Retinal pigment epithelial cell (primary cell): ENCODE measurements at regions not wholly inside any gene's neighbourhood (a gene's known extent, or its start where the extent isn't known, plus 50 kb on each side); places are given as distances from the start of the nearest gene placed in this dataset.

Source experiments
- DNase-seq: peaks from one replicate; pipeline ENCODE4 v3.0.0-alpha.2; 2010; ENCODE audit warnings: low read depth
- H3K4me3 ChIP-seq: 2 replicates; pipeline ENCODE4 v1.5.1; 2011; ENCODE audit warnings: mild to moderate bottlenecking, low read length, control low read depth, moderate library complexity
- CTCF ChIP-seq: conservative IDR thresholded peaks from 2 replicates; pipeline ENCODE4 v1.5.1; 2011; ENCODE audit warnings: low read depth, low read length, control low read depth, inconsistent platforms

- TF ChIP-seq CTCF: no peak
- H3K4me3 ChIP-seq: no peak overlapping the region
- no peak for DNase-seq
These were observed 156.1 kb downstream of the PIK3R1 start for GRCh38 chr5:68371607-68372006.

- H3K4me3 ChIP-seq: no peak overlapping the region
- DNase-seq: no peak
These were observed 156.6 kb downstream of the PIK3R1 start for GRCh38 chr5:68372161-68372560.

GRCh38 chr5:68373050-68373449 is 157.5 kb downstream of the PIK3R1 start:
- no peak for TF ChIP-seq CTCF
- no peak overlapping the region for H3K4me3 ChIP-seq
- no peak for DNase-seq

More at GRCh38 chr5:68372161-68372560, 156.6 kb downstream of the PIK3R1 start:
- TF ChIP-seq CTCF: no peak

- no peak for TF ChIP-seq CTCF
These were observed 159.4 kb downstream of the PIK3R1 start for GRCh38 chr5:68374796-68375518.

GRCh38 chr5:68375540-68375939 is 160.0 kb downstream of the PIK3R1 start:
- TF ChIP-seq CTCF: no peak
- DNase-seq: no peak
- no peak overlapping the region for H3K4me3 ChIP-seq

More at GRCh38 chr5:68374796-68375518, 159.4 kb downstream of the PIK3R1 start:
- H3K4me3 ChIP-seq: no peak overlapping the region
- DNase-seq: no peak

GRCh38 chr5:68376935-68377334 is 161.4 kb downstream of the PIK3R1 start:
- no peak for TF ChIP-seq CTCF
- no peak for DNase-seq
- H3K4me3 ChIP-seq: no peak overlapping the region

- H3K4me3 ChIP-seq: no peak overlapping the region
- no peak for DNase-seq
- no peak for TF ChIP-seq CTCF
These were observed 162.2 kb downstream of the PIK3R1 start for GRCh38 chr5:68377733-68378132.
